ENCODE measurements at regions not wholly inside any gene's neighbourhood (a gene's known extent, or its start where the extent isn't known, plus 50 kb on each side); places are given as distances from the start of the nearest gene placed in this dataset.

GRCh38 chr11:69924308-69925161 is 105.3 kb upstream of the FGF3 start:
- Histone ChIP-seq H3K4me1 (no peaks in the 10 kb centered on the region), H3K27me3 (no peaks in the 10 kb centered on the region), H3K4me3 (no peak overlapping the region), H3K27ac (no peak overlapping the region), H3K9me3 (no peaks in the 10 kb centered on the region), H3K36me3 (no peaks in the 10 kb centered on the region)
- peak in 1 of 3 donors; percentile 27 for DNase-seq
- no peak for TF ChIP-seq POLR2A (IDR thresholded peaks at IDR 0.05)
- no peak for TF ChIP-seq CTCF (IDR thresholded peaks at IDR 0.05)

- peak in 1 of 3 donors; percentile 33 for DNase-seq
- no peaks in the 10 kb centered on the region for H3K36me3 ChIP-seq
- no peak for TF ChIP-seq CTCF (IDR thresholded peaks at IDR 0.05)
- no peak for TF ChIP-seq POLR2A (IDR thresholded peaks at IDR 0.05)
- H3K27ac ChIP-seq = no peak overlapping the region
- no peaks in the 10 kb centered on the region for H3K27me3 ChIP-seq
- H3K9me3 ChIP-seq = no peaks in the 10 kb centered on the region
- no peak overlapping the region for H3K4me3 ChIP-seq
- no peaks in the 10 kb centered on the region for H3K4me1 ChIP-seq
Measured at GRCh38 chr11:69925366-69926196, 106.4 kb upstream of the FGF3 start.

- no peak for DNase-seq
Measured at GRCh38 chr11:69926376-69927050, 107.3 kb upstream of the FGF3 start.

GRCh38 chr11:69928121-69928520 is 108.9 kb upstream of the FGF3 start:
- Histone ChIP-seq H3K36me3 (no peaks in the 10 kb centered on the region), H3K27me3 (no peaks in the 10 kb centered on the region), H3K4me1 (no peaks in the 10 kb centered on the region), H3K27ac (no peak overlapping the region), H3K4me3 (no peak overlapping the region), H3K9me3 (no peaks in the 10 kb centered on the region)
- TF ChIP-seq POLR2A (IDR thresholded peaks at IDR 0.05) (no peak), CTCF (IDR thresholded peaks at IDR 0.05) (no peak)
- peak in 1 of 3 donors; percentile 32 for DNase-seq

More at GRCh38 chr11:69926376-69927050, 107.3 kb upstream of the FGF3 start:
- Histone ChIP-seq H3K4me3 (no peak overlapping the region), H3K4me1 (no peaks in the 10 kb centered on the region), H3K9me3 (no peaks in the 10 kb centered on the region), H3K36me3 (no peaks in the 10 kb centered on the region), H3K27ac (no peak overlapping the region), H3K27me3 (no peaks in the 10 kb centered on the region)
- TF ChIP-seq POLR2A (IDR thresholded peaks at IDR 0.05) = no peak
- TF ChIP-seq CTCF (IDR thresholded peaks at IDR 0.05) = no peak

- Histone ChIP-seq H3K4me3 (no peak overlapping the region), H3K36me3 (no peaks in the 10 kb centered on the region), H3K4me1 (no peaks in the 10 kb centered on the region), H3K27me3 (no peaks in the 10 kb centered on the region), H3K9me3 (no peaks in the 10 kb centered on the region), H3K27ac (no peak overlapping the region)
- DNase-seq = no peak
- TF ChIP-seq POLR2A (IDR thresholded peaks at IDR 0.05) (no peak), CTCF (IDR thresholded peaks at IDR 0.05) (no peak)
Measured at GRCh38 chr11:69928975-69929374, 109.8 kb upstream of the FGF3 start.
